ENCODE measurements at regions not wholly inside any gene's neighbourhood (a gene's known extent, or its start where the extent isn't known, plus 50 kb on each side); places are given as distances from the start of the nearest gene placed in this dataset.

DNA sequence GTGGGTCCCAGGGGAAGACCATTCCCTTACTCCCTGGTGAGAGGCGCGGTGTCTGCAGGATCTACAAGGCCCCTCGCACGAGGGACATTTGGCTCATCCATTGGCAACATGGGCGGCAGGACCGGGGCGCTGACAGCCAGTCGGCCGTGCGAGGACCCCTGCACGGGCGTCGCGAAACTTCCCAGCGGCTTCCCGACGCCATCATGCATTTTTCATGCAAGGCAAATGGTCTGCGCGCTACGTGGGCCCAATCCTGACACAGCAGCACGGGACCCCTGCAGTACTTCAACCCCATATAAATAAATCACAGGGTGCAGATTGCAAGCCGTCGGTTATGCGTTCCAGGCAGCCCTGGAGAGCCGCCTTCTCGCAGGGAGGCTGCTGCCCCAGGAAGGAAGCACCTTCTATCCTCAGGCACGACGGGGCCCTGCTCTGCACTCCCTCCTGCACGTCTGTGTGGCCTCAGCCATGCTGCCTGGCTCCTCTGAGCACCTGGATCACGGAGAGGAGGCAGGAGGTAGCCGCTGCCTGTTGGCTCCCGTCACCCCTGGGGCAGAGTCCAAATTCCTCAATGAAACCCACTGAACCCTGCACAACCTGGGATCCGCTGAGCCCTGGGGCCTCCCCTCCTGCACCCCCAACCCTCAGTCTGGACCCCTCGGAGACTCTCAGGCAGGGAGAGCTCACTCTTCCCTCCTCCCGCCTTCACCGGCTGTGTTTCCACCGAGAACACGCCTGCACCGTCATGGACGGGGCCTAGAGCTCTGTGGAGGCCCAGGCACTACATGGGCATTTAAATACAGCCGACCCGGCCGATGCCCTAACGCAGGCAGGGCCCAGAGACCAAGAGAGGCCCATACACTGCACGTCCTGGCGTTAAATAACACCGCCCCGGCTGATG lies 90.5 kb downstream of the PDGFA start:
- Histone ChIP-seq H3K27me3 (ENCODE audit: control insufficient read depth, insufficient read depth, low read length) (peaks cover 4% of the 10 kb centered on the region), H3K4me1 (ENCODE audit: control insufficient read depth, insufficient read depth, low read length) (no peaks in the 10 kb centered on the region), H3K36me3 (ENCODE audit: control insufficient read depth, insufficient read depth, low read length) (no peaks in the 10 kb centered on the region), H3K9ac (ENCODE audit: low read length) (no peak overlapping the region), H3K4me3 (ENCODE audit: low read length) (no peak overlapping the region), H3K9me3 (ENCODE audit: control insufficient read depth, low read length) (no peaks in the 10 kb centered on the region)

DNA sequence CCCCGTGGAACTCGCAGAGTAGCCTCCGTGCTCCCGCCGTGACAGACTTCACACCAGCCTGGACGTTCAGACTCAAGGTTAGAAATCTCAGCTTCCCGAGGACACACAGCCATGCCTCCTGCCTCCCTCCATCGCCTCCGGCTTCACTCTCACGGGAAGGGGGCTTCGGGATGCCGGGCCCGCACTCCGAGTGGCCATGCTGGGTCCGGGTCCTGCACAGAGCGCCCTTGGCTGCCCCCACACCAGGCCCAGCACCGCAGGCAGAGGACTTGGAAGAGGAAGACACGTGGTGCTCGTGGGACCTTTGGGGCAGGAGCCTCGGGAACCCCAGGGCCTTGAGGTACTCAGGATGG lies 89.8 kb downstream of the PDGFA start:
- Histone ChIP-seq H3K9me3 (ENCODE audit: control insufficient read depth, low read length) (no peaks in the 10 kb centered on the region), H3K27me3 (ENCODE audit: control insufficient read depth, insufficient read depth, low read length) (peaks cover 4% of the 10 kb centered on the region), H3K4me3 (ENCODE audit: low read length) (no peak overlapping the region), H3K36me3 (ENCODE audit: control insufficient read depth, insufficient read depth, low read length) (no peaks in the 10 kb centered on the region), H3K9ac (ENCODE audit: low read length) (no peak overlapping the region), H3K4me1 (ENCODE audit: control insufficient read depth, insufficient read depth, low read length) (peaks cover 3% of the 10 kb centered on the region)

DNA sequence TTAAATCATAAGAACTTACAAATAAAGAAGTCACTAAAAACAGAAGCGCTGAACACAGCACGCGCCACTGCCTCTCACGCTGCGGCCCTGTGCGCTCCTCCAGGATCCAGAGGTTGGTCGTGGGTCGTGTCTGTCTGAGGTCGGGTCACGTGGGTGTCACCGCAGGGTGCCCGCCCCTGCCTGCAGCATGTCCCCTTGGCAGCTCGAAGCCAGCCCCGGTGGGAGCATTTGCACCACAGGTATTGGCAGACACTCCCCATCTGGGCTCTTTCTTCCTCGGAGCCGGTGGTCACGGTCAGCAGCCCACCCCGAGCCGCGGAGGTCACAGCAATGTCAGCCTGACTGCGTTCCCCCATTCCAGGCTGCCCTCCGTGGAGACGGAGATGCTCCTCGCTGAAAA lies 88.6 kb downstream of the PDGFA start:
- no peaks in the 10 kb centered on the region for H3K9me3 ChIP-seq (ENCODE audit: control insufficient read depth, low read length)
- H3K4me3 ChIP-seq (ENCODE audit: low read length): no peak overlapping the region
- no peaks in the 10 kb centered on the region for H3K36me3 ChIP-seq (ENCODE audit: control insufficient read depth, insufficient read depth, low read length)
- H3K4me1 ChIP-seq (ENCODE audit: control insufficient read depth, insufficient read depth, low read length): peaks cover 13% of the 10 kb centered on the region
- no peaks in the 10 kb centered on the region for H3K27me3 ChIP-seq (ENCODE audit: control insufficient read depth, insufficient read depth, low read length)
- no peak overlapping the region for H3K9ac ChIP-seq (ENCODE audit: low read length)

DNA sequence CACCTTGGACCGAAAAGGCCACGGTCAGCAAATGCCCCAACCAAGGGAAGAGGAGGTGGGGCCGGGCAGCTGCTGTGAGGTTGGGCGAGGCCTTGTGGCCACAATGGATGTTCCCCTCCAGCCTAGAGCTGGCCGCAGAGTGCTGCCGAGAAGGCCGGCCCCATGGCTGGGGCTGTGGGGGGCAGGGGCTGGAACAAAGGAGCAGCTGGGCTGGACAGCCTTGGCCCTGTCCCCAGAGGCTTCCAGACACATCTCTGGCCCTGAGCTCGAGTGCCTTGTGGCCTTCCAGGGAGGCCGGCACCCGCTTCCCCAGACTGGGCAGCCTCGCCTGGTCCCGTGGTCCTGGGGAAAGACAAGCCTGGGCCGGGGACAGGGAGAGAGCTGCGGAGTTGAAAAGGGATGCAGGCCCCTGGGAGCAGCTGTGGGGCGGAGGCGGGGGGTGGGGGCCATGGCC lies 88.0 kb downstream of the PDGFA start:
- Histone ChIP-seq H3K4me1 (ENCODE audit: control insufficient read depth, insufficient read depth, low read length) (peaks cover 15% of the 10 kb centered on the region), H3K9me3 (ENCODE audit: control insufficient read depth, low read length) (no peaks in the 10 kb centered on the region), H3K27me3 (ENCODE audit: control insufficient read depth, insufficient read depth, low read length) (no peaks in the 10 kb centered on the region), H3K36me3 (ENCODE audit: control insufficient read depth, insufficient read depth, low read length) (no peaks in the 10 kb centered on the region), H3K9ac (ENCODE audit: low read length) (no peak overlapping the region), H3K4me3 (ENCODE audit: low read length) (no peak overlapping the region)

DNA sequence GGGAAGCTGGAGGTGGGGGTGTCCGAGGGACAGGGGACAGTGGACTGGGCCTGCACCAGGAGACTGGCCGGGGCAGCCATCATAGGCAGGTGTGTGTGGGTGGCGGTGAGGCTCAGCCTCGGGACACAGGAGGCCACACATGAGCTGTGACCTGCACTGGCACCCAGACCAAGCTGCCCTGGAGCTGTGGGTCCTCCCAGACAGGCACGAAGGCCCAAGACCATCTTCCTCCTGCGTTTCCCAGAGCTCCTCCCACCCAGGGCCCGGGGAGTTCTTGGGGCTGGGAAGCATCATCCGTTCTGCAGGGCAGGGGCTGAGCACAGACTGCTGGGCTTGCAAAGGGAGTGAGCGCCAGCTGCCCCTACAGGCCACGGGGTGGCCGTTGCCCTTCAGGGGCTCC lies 87.4 kb downstream of the PDGFA start:
- no peak overlapping the region for H3K4me3 ChIP-seq (ENCODE audit: low read length)
- no peaks in the 10 kb centered on the region for H3K36me3 ChIP-seq (ENCODE audit: control insufficient read depth, insufficient read depth, low read length)
- H3K9ac ChIP-seq (ENCODE audit: low read length): no peak overlapping the region
- peaks cover 15% of the 10 kb centered on the region for H3K4me1 ChIP-seq (ENCODE audit: control insufficient read depth, insufficient read depth, low read length)
- H3K9me3 ChIP-seq (ENCODE audit: control insufficient read depth, low read length): no peaks in the 10 kb centered on the region
- no peaks in the 10 kb centered on the region for H3K27me3 ChIP-seq (ENCODE audit: control insufficient read depth, insufficient read depth, low read length)

DNA sequence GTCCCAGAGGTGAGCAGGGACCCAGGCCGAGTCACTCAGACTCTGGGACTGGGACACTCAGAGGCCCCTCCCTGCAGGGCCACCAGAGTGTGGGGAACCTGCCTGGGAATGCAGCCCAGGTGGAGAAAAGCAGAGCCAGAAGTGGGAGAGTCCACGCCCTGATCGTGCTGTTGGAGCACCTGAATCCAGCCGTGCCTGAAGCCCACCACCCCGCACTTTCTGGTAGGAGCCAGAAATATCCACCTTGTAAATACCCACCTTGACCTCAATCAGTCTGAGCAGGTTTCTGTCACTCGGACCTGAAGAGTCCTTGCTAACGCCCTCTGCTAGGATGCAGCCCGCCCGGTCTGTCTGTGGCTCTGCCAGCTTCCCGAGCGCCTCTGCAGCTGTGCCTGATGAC lies 86.7 kb downstream of the PDGFA start:
- no peak overlapping the region for H3K4me3 ChIP-seq (ENCODE audit: low read length)
- H3K9me3 ChIP-seq (ENCODE audit: control insufficient read depth, low read length): no peaks in the 10 kb centered on the region
- no peaks in the 10 kb centered on the region for H3K36me3 ChIP-seq (ENCODE audit: control insufficient read depth, insufficient read depth, low read length)
- no peak overlapping the region for H3K9ac ChIP-seq (ENCODE audit: low read length)
- H3K27me3 ChIP-seq (ENCODE audit: control insufficient read depth, insufficient read depth, low read length): no peaks in the 10 kb centered on the region
- H3K4me1 ChIP-seq (ENCODE audit: control insufficient read depth, insufficient read depth, low read length): peaks cover 15% of the 10 kb centered on the region

DNA sequence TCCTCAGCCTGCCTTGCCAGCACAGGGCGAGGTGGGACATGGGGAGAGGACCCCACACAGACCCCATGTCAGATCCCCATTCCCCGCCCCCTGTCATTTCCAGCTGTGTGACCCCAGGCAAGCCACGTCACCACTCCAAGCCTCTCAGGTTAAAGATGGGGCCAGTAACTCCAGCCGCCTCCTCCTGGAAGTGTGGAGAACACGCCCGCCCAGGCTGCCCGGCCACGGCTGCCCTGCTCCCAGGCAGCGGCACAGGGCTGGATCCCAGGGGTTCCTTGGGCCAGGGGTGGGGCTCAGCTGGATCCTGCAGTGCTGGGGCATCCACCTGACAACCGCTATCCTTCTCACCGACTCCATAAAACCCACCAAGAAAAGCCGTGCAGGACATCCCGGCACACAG lies 86.1 kb downstream of the PDGFA start:
- Histone ChIP-seq H3K9ac (ENCODE audit: low read length) (no peak overlapping the region), H3K36me3 (ENCODE audit: control insufficient read depth, insufficient read depth, low read length) (no peaks in the 10 kb centered on the region), H3K4me1 (ENCODE audit: control insufficient read depth, insufficient read depth, low read length) (peaks cover 15% of the 10 kb centered on the region), H3K27me3 (ENCODE audit: control insufficient read depth, insufficient read depth, low read length) (peaks cover 2% of the 10 kb centered on the region), H3K4me3 (ENCODE audit: low read length) (no peak overlapping the region), H3K9me3 (ENCODE audit: control insufficient read depth, low read length) (no peaks in the 10 kb centered on the region)

DNA sequence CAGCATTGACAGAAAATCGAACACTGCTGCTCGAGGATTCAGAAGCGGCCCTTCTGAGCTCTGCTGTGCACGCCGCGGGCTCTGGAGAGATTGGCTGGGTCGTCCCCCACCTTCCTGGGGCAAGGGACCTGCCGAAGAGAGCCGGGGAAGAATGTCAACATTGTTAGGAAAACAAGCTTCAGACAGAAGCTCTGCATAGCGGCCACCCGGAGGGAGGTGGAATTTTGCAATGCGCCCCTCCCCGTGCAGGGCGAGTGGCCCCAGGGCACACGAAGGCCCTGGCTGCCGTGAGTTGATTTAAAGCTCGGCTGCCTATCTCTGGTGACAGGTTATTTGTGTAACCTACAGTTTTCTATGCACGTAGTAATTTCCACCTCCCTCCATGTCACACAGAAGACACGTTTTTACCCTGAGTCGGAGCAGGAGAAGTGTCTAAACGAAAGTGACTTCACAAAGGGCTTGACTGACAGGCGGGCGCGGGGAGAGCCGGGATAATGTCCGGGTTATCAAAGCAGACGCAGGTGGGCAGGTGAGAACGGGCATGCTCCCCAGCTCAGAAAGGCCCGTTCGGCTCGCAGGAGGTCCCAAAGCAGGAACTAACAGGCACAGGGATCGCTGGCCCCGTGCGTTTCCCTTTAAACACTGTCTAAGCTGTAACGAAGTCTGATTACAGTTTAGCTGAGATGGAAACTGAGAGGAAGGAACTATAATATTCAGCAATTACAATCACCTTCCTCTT lies 84.6 kb downstream of the PDGFA start:
- peak overlapping the region; percentile 48 for H3K9ac ChIP-seq (ENCODE audit: low read length)
- H3K9me3 ChIP-seq (ENCODE audit: control insufficient read depth, low read length): no peaks in the 10 kb centered on the region
- peaks cover 15% of the 10 kb centered on the region for H3K4me1 ChIP-seq (ENCODE audit: control insufficient read depth, insufficient read depth, low read length)
- H3K27me3 ChIP-seq (ENCODE audit: control insufficient read depth, insufficient read depth, low read length): peaks cover 9% of the 10 kb centered on the region
- peak overlapping the region; percentile 38 for H3K4me3 ChIP-seq (ENCODE audit: low read length)
- H3K36me3 ChIP-seq (ENCODE audit: control insufficient read depth, insufficient read depth, low read length): no peaks in the 10 kb centered on the region

DNA sequence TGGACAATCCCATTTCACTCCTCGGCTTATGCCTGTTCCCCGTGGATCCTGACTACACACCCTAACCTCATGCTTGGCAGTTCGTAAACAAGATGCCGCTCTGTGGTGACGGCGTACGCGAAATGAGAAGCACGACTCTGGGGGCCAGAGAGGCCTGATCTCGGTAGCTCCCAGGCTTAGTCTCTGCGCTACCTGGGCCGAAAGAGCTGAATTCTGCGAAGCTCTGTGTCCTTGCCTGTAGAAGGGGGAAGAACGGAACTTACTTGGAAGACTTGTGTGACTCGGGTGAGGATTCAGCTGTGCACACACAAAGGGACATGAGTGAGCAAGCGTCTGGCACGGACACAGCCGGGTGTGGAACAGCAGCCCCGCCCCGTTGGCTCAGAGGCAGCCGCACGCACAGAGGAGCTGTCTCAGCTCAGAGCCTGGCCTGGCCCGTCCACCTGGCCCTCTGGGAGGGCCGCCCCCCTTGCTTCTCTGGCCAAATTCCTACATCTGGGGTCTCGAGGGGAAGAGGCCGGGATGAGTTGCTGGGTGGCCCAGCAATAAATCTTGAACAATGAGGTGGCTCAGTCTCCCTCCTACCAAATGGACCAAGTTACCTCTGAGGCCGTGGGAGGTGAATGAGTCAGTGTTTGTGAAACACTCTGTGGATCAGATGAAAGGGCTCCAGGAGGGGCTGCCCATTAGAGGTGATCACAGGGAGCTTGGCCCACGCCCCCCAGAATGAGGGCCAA lies 83.8 kb downstream of the PDGFA start:
- Histone ChIP-seq H3K9ac (ENCODE audit: low read length) (peak overlapping the region; percentile 48), H3K27me3 (ENCODE audit: control insufficient read depth, insufficient read depth, low read length) (peaks cover 9% of the 10 kb centered on the region), H3K4me1 (ENCODE audit: control insufficient read depth, insufficient read depth, low read length) (peaks cover 15% of the 10 kb centered on the region), H3K4me3 (ENCODE audit: low read length) (peak overlapping the region; percentile 38), H3K36me3 (ENCODE audit: control insufficient read depth, insufficient read depth, low read length) (no peaks in the 10 kb centered on the region), H3K9me3 (ENCODE audit: control insufficient read depth, low read length) (no peaks in the 10 kb centered on the region)

DNA sequence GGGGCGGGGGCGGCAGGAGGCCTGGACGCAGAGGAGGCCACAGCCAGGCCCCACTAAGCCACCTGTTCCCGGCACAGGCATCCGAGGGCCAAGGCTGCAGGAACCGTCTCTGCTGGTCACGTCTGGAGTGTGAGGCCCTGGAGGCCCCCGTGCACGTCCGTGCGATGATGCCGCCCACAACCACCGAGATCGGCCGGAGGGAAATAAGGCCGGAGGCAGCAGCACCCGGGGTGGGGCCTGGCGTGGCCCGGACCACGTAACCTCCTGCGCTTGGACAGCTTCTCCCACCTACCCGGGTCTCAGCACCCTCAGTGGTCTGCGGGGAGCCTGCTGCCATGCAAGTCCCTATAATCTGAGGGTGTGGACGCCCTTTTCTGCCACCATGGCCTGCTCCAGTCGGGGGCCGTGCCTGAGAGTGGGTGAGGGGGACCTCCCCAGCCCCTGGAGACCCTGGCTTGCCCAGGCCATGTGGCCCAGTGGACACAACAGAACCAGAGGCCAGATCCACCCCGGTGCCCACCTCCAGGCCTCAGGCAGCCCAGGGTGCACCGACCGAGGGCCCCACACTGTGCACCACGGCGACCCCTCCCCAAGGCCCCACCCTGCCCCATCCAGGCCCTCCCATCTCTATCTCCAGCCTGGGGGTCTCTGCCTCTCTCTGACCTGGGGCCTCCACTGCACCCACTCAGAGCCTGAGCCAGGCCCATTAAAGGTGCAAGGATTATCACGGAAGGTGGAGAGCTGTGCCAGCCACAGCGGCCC lies 83.1 kb downstream of the PDGFA start:
- peaks cover 9% of the 10 kb centered on the region for H3K27me3 ChIP-seq (ENCODE audit: control insufficient read depth, insufficient read depth, low read length)
- no peak overlapping the region for H3K4me3 ChIP-seq (ENCODE audit: low read length)
- H3K9me3 ChIP-seq (ENCODE audit: control insufficient read depth, low read length): no peaks in the 10 kb centered on the region
- peaks cover 15% of the 10 kb centered on the region for H3K4me1 ChIP-seq (ENCODE audit: control insufficient read depth, insufficient read depth, low read length)
- H3K9ac ChIP-seq (ENCODE audit: low read length): no peak overlapping the region
- no peaks in the 10 kb centered on the region for H3K36me3 ChIP-seq (ENCODE audit: control insufficient read depth, insufficient read depth, low read length)

DNA sequence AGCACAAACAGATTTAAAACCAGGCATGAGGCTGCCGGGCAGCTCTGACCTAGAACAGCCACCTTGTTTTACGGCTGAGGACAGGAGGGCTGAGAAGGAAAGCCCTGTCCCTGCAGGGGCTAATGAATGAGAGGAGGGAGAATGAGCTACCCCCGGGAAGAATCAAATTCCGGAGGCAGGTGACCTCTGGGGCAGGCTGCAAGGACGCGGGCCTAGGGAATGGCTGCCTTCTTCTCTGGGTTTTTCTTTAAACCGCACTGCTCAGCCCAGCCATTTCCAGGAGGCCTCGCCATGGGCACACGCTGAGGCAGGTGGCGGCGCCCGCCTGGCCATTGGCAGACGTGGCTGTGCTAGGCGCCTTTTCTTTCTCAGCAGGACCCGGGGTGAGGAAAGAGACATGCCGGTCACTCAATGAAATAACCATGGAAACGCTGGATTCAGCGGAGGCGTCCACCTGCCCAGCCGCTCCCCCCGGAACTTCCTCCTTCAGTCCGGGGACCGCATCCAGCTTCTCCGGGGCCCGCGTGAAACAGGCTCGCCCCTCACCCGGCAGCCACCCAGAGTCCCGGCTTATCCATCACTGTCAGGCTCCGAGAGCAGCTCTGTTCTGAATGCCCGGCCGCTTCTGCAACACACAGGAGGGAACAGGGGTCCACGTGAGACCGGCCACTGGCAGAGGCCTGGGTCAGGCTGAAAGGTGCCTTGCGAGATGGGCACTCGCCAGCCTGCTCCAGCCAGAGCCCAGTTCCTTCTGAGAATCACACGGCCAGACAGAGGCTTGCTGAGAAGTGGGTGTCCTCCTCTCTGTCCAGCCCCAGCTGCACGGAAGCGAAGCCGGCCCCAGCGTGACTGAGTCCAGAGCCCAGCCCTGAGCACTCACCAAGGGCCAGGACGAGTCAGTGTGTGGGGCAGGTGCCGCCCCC lies 82.1 kb downstream of the PDGFA start:
- no peaks in the 10 kb centered on the region for H3K9me3 ChIP-seq (ENCODE audit: control insufficient read depth, low read length)
- peaks cover 9% of the 10 kb centered on the region for H3K27me3 ChIP-seq (ENCODE audit: control insufficient read depth, insufficient read depth, low read length)
- no peaks in the 10 kb centered on the region for H3K36me3 ChIP-seq (ENCODE audit: control insufficient read depth, insufficient read depth, low read length)
- no peak overlapping the region for H3K4me3 ChIP-seq (ENCODE audit: low read length)
- peaks cover 15% of the 10 kb centered on the region for H3K4me1 ChIP-seq (ENCODE audit: control insufficient read depth, insufficient read depth, low read length)
- no peak overlapping the region for H3K9ac ChIP-seq (ENCODE audit: low read length)
